ENCODE measurements at regions not wholly inside any gene's neighbourhood (a gene's known extent, or its start where the extent isn't known, plus 50 kb on each side); places are given as distances from the start of the nearest gene placed in this dataset.

DNA sequence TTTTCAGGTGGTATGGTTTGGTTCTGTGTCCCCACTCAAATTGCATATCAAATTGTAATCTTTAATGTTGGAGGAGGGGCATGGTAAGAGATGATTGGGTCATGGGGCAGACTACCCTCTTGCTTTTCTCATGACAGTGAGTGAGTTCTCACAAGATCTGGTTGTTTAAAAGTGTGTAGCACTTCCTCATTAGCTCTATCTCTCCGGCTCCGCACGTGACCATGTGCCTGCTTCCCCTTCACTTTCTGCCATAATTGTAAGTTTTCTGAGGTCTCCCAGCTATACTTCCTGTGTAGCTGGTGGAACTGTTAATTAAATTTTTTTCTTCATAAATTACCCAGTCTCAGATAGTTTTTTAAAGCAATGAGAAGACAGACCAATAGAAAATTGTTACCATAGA lies 843.2 kb downstream of the AMY1C start:
- intact Hi-C loops (cut with micrococcal nuclease; ENCODE audit: unreplicated experiment) (no loop called here), in situ Hi-C loops (cut with HindIII; ENCODE audit: extremely low pct_ligation_motif_present, low pct_unique_long_range_greater_than_20kb) (no loop called here)
- FAIRE-seq (no peak), ATAC-seq (no peak), DNase-seq (ENCODE audit: low spot score) (no peak)
- peaks cover 5% of the 10 kb centered on the region for H3K9me3 ChIP-seq (ENCODE audit: low read length)
- no peaks in the 10 kb centered on the region for H3K36me3 ChIP-seq (replicated peaks in 1 of 2; ENCODE audit: control insufficient read depth in 1 of 2, insufficient read depth in 2 of 2, low read length in 2 of 2)
- no peak overlapping the region for H3K27ac ChIP-seq (ENCODE audit: extremely low read length, insufficient read depth, low read length)
- H4K20me1 ChIP-seq (ENCODE audit: insufficient read depth, low read length): no peaks in the 10 kb centered on the region
- H3K9ac ChIP-seq (ENCODE audit: insufficient read depth, low read depth, low read length): no peak overlapping the region
- WGBS (ENCODE audit: low lambda C conversion rate): 65% methylated on average over 3 of the region's 3 CpGs
- H2AFZ ChIP-seq (ENCODE audit: low read length): no peak overlapping the region
- ChIA-PET POLR2A (no interaction called here), CTCF (ENCODE audit: low intra/inter-chr PET ratio, low total read pairs) (no interaction called here)
- H3K4me1 ChIP-seq (ENCODE audit: insufficient read depth, low read length): no peaks in the 10 kb centered on the region
- BruUV-seq (replicated peaks): no TSS peak
- no peaks in the 10 kb centered on the region for H3K79me2 ChIP-seq (ENCODE audit: insufficient read depth, low read length)
- TF ChIP-seq, protein P1, sequence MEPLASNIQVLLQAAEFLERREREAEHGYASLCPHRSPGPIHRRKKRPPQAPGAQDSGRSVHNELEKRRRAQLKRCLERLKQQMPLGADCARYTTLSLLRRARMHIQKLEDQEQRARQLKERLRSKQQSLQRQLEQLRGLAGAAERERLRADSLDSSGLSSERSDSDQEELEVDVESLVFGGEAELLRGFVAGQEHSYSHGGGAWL (CRISPR knock-in tag; IDR thresholded peaks at IDR 0.05): no peak
- TF ChIP-seq MED1 (CRISPR knock-in tag; IDR thresholded peaks at IDR 0.05) (no peak), ZMYM2 (CRISPR knock-in tag; IDR thresholded peaks at IDR 0.05) (no peak), KLF16 (CRISPR knock-in tag; IDR thresholded peaks at IDR 0.05) (no peak), TCF7 (IDR thresholded peaks at IDR 0.05; ENCODE audit: low read depth) (no peak), TSC22D2 (CRISPR knock-in tag; IDR thresholded peaks at IDR 0.05; ENCODE audit: borderline replicate concordance) (no peak), HIVEP1 (CRISPR knock-in tag; IDR thresholded peaks at IDR 0.05) (no peak), EED (CRISPR knock-in tag; IDR thresholded peaks at IDR 0.05) (no peak), NCOA1 (CRISPR knock-in tag; IDR thresholded peaks at IDR 0.05) (no peak), ZNF124 (CRISPR knock-in tag; IDR thresholded peaks at IDR 0.05) (no peak), ZNF143 (CRISPR knock-in tag; IDR thresholded peaks at IDR 0.05) (no peak), ZKSCAN5 (CRISPR knock-in tag; IDR thresholded peaks at IDR 0.05) (no peak)
- TF ChIP-seq, protein P2, sequence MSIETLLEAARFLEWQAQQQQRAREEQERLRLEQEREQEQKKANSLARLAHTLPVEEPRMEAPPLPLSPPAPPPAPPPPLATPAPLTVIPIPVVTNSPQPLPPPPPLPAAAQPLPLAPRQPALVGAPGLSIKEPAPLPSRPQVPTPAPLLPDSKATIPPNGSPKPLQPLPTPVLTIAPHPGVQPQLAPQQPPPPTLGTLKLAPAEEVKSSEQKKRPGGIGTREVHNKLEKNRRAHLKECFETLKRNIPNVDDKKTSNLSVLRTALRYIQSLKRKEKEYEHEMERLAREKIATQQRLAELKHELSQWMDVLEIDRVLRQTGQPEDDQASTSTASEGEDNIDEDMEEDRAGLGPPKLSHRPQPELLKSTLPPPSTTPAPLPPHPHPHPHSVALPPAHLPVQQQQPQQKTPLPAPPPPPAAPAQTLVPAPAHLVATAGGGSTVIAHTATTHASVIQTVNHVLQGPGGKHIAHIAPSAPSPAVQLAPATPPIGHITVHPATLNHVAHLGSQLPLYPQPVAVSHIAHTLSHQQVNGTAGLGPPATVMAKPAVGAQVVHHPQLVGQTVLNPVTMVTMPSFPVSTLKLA (IDR thresholded peaks at IDR 0.05): no peak
- TF ChIP-seq, protein P3, sequence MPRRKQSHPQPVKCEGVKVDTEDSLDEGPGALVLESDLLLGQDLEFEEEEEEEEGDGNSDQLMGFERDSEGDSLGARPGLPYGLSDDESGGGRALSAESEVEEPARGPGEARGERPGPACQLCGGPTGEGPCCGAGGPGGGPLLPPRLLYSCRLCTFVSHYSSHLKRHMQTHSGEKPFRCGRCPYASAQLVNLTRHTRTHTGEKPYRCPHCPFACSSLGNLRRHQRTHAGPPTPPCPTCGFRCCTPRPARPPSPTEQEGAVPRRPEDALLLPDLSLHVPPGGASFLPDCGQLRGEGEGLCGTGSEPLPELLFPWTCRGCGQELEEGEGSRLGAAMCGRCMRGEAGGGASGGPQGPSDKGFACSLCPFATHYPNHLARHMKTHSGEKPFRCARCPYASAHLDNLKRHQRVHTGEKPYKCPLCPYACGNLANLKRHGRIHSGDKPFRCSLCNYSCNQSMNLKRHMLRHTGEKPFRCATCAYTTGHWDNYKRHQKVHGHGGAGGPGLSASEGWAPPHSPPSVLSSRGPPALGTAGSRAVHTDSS (CRISPR knock-in tag; conservative IDR thresholded peaks at IDR 0.05): no peak
- H3K4me2 ChIP-seq (ENCODE audit: low read depth, low read length): no peak overlapping the region
- H3K4me3 ChIP-seq (replicated peaks in 1 of 3; ENCODE audit: insufficient read depth in 1 of 3, low read depth in 2 of 3, low read length in 3 of 3): no peak overlapping the region
- no peaks in the 10 kb centered on the region for H3K27me3 ChIP-seq (ENCODE audit: control insufficient read depth in 1 of 2, insufficient read depth in 2 of 2, low read length in 2 of 2)
